HG03159 (cell line): ENCODE measurements at regions not wholly inside any gene's neighbourhood (a gene's known extent, or its start where the extent isn't known, plus 50 kb on each side); places are given as distances from the start of the nearest gene placed in this dataset.

Experiments used
- ATAC-seq: cut with Tn5 transposase; IDR thresholded peaks from one replicate; pipeline ENCODE4 v1.9.1; 2021; ENCODE audit warnings: mild to moderate bottlenecking, moderate library complexity; ENCODE audit not compliant: unreplicated experiment

GRCh38 chr21:24093032-24093431, 1514.2 kb downstream of the MRPL39 start:
- ATAC-seq: no peak

GRCh38 chr21:24076179-24076578, 1531.1 kb downstream of the MRPL39 start:
- ATAC-seq: no peak

- no peak for ATAC-seq
These were observed 1551.6 kb downstream of the MRPL39 start for GRCh38 chr21:24055696-24056095.

GRCh38 chr21:24050231-24050630, 1557.0 kb downstream of the MRPL39 start:
- ATAC-seq: no peak

- ATAC-seq: no peak
These were observed 1560.3 kb downstream of the MRPL39 start for GRCh38 chr21:24046829-24047443.

GRCh38 chr21:24045775-24046215, 1561.5 kb downstream of the MRPL39 start:
- no peak for ATAC-seq

- ATAC-seq: no peak
These were observed 1561.9 kb downstream of the MRPL39 start for GRCh38 chr21:24045373-24045772.

- no peak for ATAC-seq
These were observed 1564.6 kb downstream of the MRPL39 start for GRCh38 chr21:24042687-24043086.

GRCh38 chr21:24032709-24033232, 1574.5 kb downstream of the MRPL39 start:
- ATAC-seq: no peak

GRCh38 chr21:24027396-24027795, 1579.9 kb downstream of the MRPL39 start:
- ATAC-seq: no peak

- no peak for ATAC-seq
These were observed 1582.2 kb downstream of the MRPL39 start for GRCh38 chr21:24025101-24025500.

- ATAC-seq: no peak
These were observed 1583.3 kb downstream of the MRPL39 start for GRCh38 chr21:24023936-24024335.

GRCh38 chr21:24023402-24023801, 1583.9 kb downstream of the MRPL39 start:
- ATAC-seq: no peak

GRCh38 chr21:24014381-24014780, 1592.9 kb downstream of the MRPL39 start:
- no peak for ATAC-seq

- ATAC-seq: no peak
These were observed 1596.2 kb downstream of the MRPL39 start for GRCh38 chr21:24011087-24011486.

GRCh38 chr21:24007592-24007991, 1599.7 kb downstream of the MRPL39 start:
- ATAC-seq: no peak

- no peak for ATAC-seq
These were observed 1620.3 kb downstream of the MRPL39 start for GRCh38 chr21:23986987-23987386.

GRCh38 chr21:23986214-23986613, 1621.1 kb downstream of the MRPL39 start:
- no peak for ATAC-seq

GRCh38 chr21:23982546-23982945, 1624.7 kb downstream of the MRPL39 start:
- ATAC-seq: no peak

GRCh38 chr21:23977971-23978370, 1629.3 kb downstream of the MRPL39 start:
- no peak for ATAC-seq

GRCh38 chr21:23968722-23969647, 1638.3 kb downstream of the MRPL39 start:
- peak; percentile 96 for ATAC-seq

- ATAC-seq: no peak
These were observed 1639.3 kb downstream of the MRPL39 start for GRCh38 chr21:23968008-23968407.
